IMR-90 (cell line): ENCODE measurements at regions not wholly inside any gene's neighbourhood (a gene's known extent, or its start where the extent isn't known, plus 50 kb on each side); places are given as distances from the start of the nearest gene placed in this dataset.
"Not testable (repeated sequence)": the region's sequence is repeated elsewhere in the genome, so short reads cannot be mapped to it uniquely, and the experiment has no call there.

Source experiments
- ATAC-seq: fragments of 200-7000 bp; cut with Tn5 transposase; 2 replicates; pipeline ENCODE4 v1.9.1; 2020; ENCODE audit warnings: low read depth, mild to moderate bottlenecking, moderate library complexity
- BruUV-seq: library from RNA; stranded (reverse); fragments of 400-500 nt; replicated peaks from 2 replicates; lab custom pipeline; 2021; lab: Mats Ljungman, UMichigan
- CTCF ChIA-PET: fragments of 300-600 bp; formaldehyde crosslinking; extraction: SDS; loops from one replicate; lab custom pipeline; 2021; ENCODE audit warnings: antibody characterized with exemption; lab: Yijun Ruan, JAX
- POLR2A ChIA-PET: fragments of 300-600 bp; sonication (Branson Sonifier 250); formaldehyde crosslinking; loops from one replicate; lab custom pipeline; 2022; ENCODE audit warnings: antibody characterized with exemption; ENCODE audit not compliant: unreplicated experiment; lab: Charles Lee
- DNase-seq: peaks from one replicate; pipeline ENCODE4 v3.0.0; 2013
- H2AFZ ChIP-seq: replicated peaks from 2 replicates; pipeline ENCODE3; 2013; ENCODE audit warnings: low read length, mild to moderate bottlenecking; ENCODE audit not compliant: poor library complexity
- H2AK5ac ChIP-seq: 2 replicates; pipeline ENCODE4 v1.6.1; 2013; ENCODE audit warnings: low read depth, low read length, inconsistent platforms
- H2AK9ac ChIP-seq: replicated peaks from 2 replicates; pipeline ENCODE3; 2013; ENCODE audit warnings: mild to moderate bottlenecking, low read depth, low read length, moderate library complexity; ENCODE audit not compliant: poor library complexity
- H2BK120ac ChIP-seq: 2 replicates; pipeline ENCODE4 v1.6.1; 2013; ENCODE audit warnings: low read depth, low read length, inconsistent platforms
- H2BK15ac ChIP-seq: 3 replicates; pipeline ENCODE4 v1.6.1; 2013; ENCODE audit warnings: low read depth, low read length, inconsistent platforms
- H2BK20ac ChIP-seq: 2 replicates; pipeline ENCODE4 v1.6.1; 2013; ENCODE audit warnings: low read depth, mild to moderate bottlenecking, inconsistent platforms, low read length, moderate library complexity
- H2BK5ac ChIP-seq: 2 replicates; pipeline ENCODE4 v1.6.1; 2013; ENCODE audit warnings: mild to moderate bottlenecking, low read depth, low read length, inconsistent platforms; ENCODE audit not compliant: poor library complexity, severe bottlenecking
- H3K14ac ChIP-seq: replicated peaks from 2 replicates; pipeline ENCODE4 v1.6.1; 2013; ENCODE audit warnings: low read depth, low read length, inconsistent platforms
- H3K18ac ChIP-seq: 2 replicates; pipeline ENCODE4 v1.6.1; 2013; ENCODE audit warnings: low read depth, low read length, control low read depth
- H3K23ac ChIP-seq: 2 replicates; pipeline ENCODE4 v1.6.1; 2013; ENCODE audit warnings: low read depth, low read length, inconsistent platforms
- H3K27ac ChIP-seq: 2 replicates; pipeline ENCODE4 v1.5.1; 2013; ENCODE audit warnings: mild to moderate bottlenecking, control low read depth, low read length; ENCODE audit not compliant: insufficient read depth
- H3K27me3 ChIP-seq: 2 replicates; pipeline ENCODE4 v1.6.1; 2013; ENCODE audit warnings: low read length; ENCODE audit not compliant: control insufficient read depth, insufficient read depth
- H3K36me3 ChIP-seq: 2 replicates; pipeline ENCODE4 v1.6.1; 2013; ENCODE audit warnings: low read length, mixed read lengths; ENCODE audit not compliant: control insufficient read depth, insufficient read depth
- H3K4ac ChIP-seq: 2 replicates; pipeline ENCODE4 v1.6.1; 2013; ENCODE audit warnings: low read depth, low read length, inconsistent platforms
- H3K4me1 ChIP-seq: 2 replicates; pipeline ENCODE4 v1.6.1; 2013; ENCODE audit warnings: low read length, mixed read lengths; ENCODE audit not compliant: control insufficient read depth, insufficient read depth
- H3K4me2 ChIP-seq: 2 replicates; pipeline ENCODE4 v1.6.1; 2013; ENCODE audit warnings: low read depth, mild to moderate bottlenecking, control low read depth, low read length, moderate library complexity
- H3K4me3 ChIP-seq: 2 replicates; pipeline ENCODE4 v1.5.1; 2013; ENCODE audit warnings: low read depth, mild to moderate bottlenecking, control low read depth, low read length, moderate library complexity; ENCODE audit not compliant: insufficient read depth
- H3K56ac ChIP-seq: 2 replicates; pipeline ENCODE4 v1.6.1; 2013; ENCODE audit warnings: low read length, inconsistent platforms; ENCODE audit not compliant: insufficient read depth; ENCODE audit errors: extremely low read depth
- H3K79me1 ChIP-seq, 2 experiments: 2 replicates each; pipeline ENCODE4 v1.6.1; 2013; ENCODE audit warnings: low read length in 2 of 2, inconsistent platforms in 1 of 2, low read depth in 1 of 2
- H3K9ac ChIP-seq: 2 replicates; pipeline ENCODE4 v1.6.1; 2013; ENCODE audit warnings: low read depth, low read length, control low read depth
- H3K9me1 ChIP-seq: 2 replicates; pipeline ENCODE4 v1.6.1; 2013; ENCODE audit warnings: low read length, inconsistent platforms; ENCODE audit not compliant: insufficient read depth
- H3K9me3 ChIP-seq: 2 replicates; pipeline ENCODE4 v1.6.1; 2013; ENCODE audit warnings: low read length; ENCODE audit not compliant: control insufficient read depth, insufficient read depth
- H4K20me1 ChIP-seq: 2 replicates; pipeline ENCODE4 v1.6.1; 2013; ENCODE audit warnings: low read length, inconsistent platforms; ENCODE audit not compliant: insufficient read depth
- H4K5ac ChIP-seq: 2 replicates; pipeline ENCODE4 v1.6.1; 2013; ENCODE audit warnings: mild to moderate bottlenecking, low read depth, low read length, control low read depth
- H4K8ac ChIP-seq, 2 experiments: 2 replicates each; pipeline ENCODE4 v1.6.1; 2013; ENCODE audit warnings: low read depth in 2 of 2, low read length in 2 of 2, control low read depth in 1 of 2, inconsistent platforms in 1 of 2
- H4K91ac ChIP-seq: 2 replicates; pipeline ENCODE4 v1.6.1; 2013; ENCODE audit warnings: low read depth, low read length, inconsistent platforms; ENCODE audit not compliant: insufficient read depth
- WGBS, 2 experiments: methylation state at CpG; one replicate each; pipeline versions ENCODE4 v1.1.5 to v1.1.7; 2013; ENCODE audit warnings: missing lambda C conversion rate in 2 of 2; ENCODE audit not compliant: insufficient read length in 1 of 2; ENCODE audit errors: extremely low coverage in 2 of 2; 5-methylcytosine and 5-hydroxymethylcytosine counted together
- dilution Hi-C: fragments of 300-500 bp; cut with HindIII; formaldehyde crosslinking; loops from one replicate; pipeline ENCODE4 v1.14.3; 2018; ENCODE audit warnings: low sequenced_read_pairs; ENCODE audit not compliant: unreplicated experiment
- in situ Hi-C: fragments of 300-500 bp; cut with MboI; formaldehyde crosslinking; loops from 3 replicates; pipeline ENCODE4 v1.14.3; 2019; ENCODE audit warnings: low sequenced_read_pairs, inconsistent platforms, mixed read lengths
- intact Hi-C: fragments of 100-400 bp; cut with micrococcal nuclease; formaldehyde crosslinking; loops from 2 replicates; pipeline ENCODE4 v1.10.0; 2022

DNA sequence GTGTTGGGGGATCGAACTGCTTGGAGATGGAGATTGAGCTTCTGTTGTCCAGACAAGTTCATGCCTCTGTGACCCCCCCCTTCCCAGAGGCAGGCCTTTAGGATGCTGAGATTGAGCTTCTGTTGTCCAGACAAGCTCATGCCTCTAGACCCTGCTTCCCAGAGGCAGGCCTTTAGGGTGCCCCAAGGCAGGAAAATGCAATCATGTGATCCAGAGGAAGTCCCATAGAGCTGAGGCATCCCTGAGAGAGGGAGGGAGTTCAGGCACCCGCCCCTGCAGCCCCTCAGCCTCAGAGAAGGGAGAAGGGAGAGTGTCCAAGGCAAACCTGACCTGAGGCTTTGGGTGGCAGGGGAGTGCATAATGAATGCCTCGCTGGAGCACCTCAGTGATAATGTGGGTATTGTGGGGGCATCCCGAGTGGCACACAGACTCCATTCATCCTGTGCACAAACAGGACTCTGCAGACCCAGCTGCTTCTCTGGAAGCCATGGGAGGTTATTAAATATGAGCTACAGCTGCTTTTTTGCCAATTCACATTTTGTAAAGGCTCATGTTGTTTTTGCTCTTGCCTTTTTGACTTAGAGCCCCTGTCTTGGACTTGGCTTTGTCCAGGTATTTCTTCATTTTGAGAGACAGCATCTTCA is 182.4 kb upstream of the IRF2BP2 start:
- H3K36me3 ChIP-seq, H3K18ac ChIP-seq, BruUV-seq, H2AK9ac ChIP-seq, H4K91ac ChIP-seq, H3K9ac ChIP-seq, intact Hi-C loops, H3K14ac ChIP-seq, H3K4me1 ChIP-seq, H2AK5ac ChIP-seq, H4K8ac ChIP-seq, H2BK120ac ChIP-seq, H2BK15ac ChIP-seq, H3K4me3 ChIP-seq, H3K56ac ChIP-seq, H2BK20ac ChIP-seq, H2BK5ac ChIP-seq, H3K4me2 ChIP-seq, CTCF ChIA-PET, POLR2A ChIA-PET, DNase-seq, H3K23ac ChIP-seq, H4K20me1 ChIP-seq, H3K4ac ChIP-seq, H3K9me1 ChIP-seq, H3K9me3 ChIP-seq, H4K5ac ChIP-seq, H2AFZ ChIP-seq, H3K27ac ChIP-seq, H3K79me1 ChIP-seq, dilution Hi-C loops, ATAC-seq, in situ Hi-C loops, H3K27me3 ChIP-seq: not testable (repeated sequence)
- no CpG with 5 or more reads among the region's 4 CpGs for WGBS, 2 experiments

DNA sequence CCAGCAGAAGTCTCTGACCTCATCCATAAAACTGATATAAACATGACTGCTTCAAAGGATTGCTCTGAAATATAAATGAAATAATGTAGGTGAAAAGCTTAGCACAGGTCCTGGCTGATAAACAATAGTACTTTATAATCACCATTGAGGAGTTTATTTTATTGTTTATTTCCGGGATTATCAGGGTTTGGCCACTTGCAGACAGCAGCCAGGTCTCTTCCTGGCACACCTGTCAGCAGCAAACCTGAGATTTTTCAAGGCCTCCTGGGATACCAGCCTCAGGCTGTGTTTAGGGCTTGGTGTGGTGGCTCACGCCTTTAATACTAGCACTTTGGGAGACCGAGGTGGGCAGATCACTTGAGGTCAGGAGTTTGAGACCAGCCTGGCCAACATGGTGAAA is 181.6 kb upstream of the IRF2BP2 start:
- H3K14ac ChIP-seq, H3K9me3 ChIP-seq, H3K36me3 ChIP-seq, H3K4ac ChIP-seq, H3K9ac ChIP-seq, H3K27ac ChIP-seq, H3K27me3 ChIP-seq, H3K23ac ChIP-seq, POLR2A ChIA-PET, H2AK5ac ChIP-seq, H4K91ac ChIP-seq, DNase-seq, dilution Hi-C loops, H3K18ac ChIP-seq, ATAC-seq, H3K56ac ChIP-seq, intact Hi-C loops, H4K8ac ChIP-seq, H4K5ac ChIP-seq, H2AFZ ChIP-seq, H2AK9ac ChIP-seq, BruUV-seq, H3K79me1 ChIP-seq, H2BK15ac ChIP-seq, CTCF ChIA-PET, H3K9me1 ChIP-seq, H2BK120ac ChIP-seq, H3K4me2 ChIP-seq, H2BK5ac ChIP-seq, H3K4me3 ChIP-seq, H2BK20ac ChIP-seq, in situ Hi-C loops, H4K20me1 ChIP-seq, H3K4me1 ChIP-seq: not testable (repeated sequence)
- WGBS, 2 experiments: no CpG with 5 or more reads among the region's 3 CpGs
